ENCODE measurements at regions not wholly inside any gene's neighbourhood (a gene's known extent, or its start where the extent isn't known, plus 50 kb on each side); places are given as distances from the start of the nearest gene placed in this dataset.

DNA sequence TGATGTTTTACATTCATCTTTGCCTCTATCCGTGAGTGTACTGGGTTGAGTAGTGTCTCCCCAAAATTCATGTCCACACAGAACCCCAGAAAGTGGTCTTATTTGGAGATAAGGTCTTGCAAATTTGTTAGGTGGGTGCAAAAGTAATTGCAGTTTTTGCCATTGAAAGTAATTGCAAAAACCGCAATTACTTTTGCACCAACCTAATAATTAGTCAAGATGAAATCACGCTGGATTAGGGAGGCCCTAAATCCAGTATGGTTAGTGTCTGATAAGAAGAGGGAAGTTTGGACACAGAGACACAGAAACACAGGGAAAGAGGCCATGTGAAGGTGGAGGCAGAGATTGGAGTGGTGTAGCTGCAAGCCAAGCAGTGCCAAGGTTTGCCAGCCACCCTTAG lies 57.8 kb upstream of the SPRED2 start:
- H3K4me1 ChIP-seq (ENCODE audit: control insufficient read depth, insufficient read depth, low read length): no peaks in the 10 kb centered on the region
- H3K9me3 ChIP-seq (ENCODE audit: control insufficient read depth, low read length): no peaks in the 10 kb centered on the region
- H3K27me3 ChIP-seq (ENCODE audit: control insufficient read depth, insufficient read depth, low read length, poor library complexity, severe bottlenecking): no peaks in the 10 kb centered on the region
- no peak overlapping the region for H3K4me3 ChIP-seq (ENCODE audit: insufficient read depth, low read depth, low read length)
- 96 to 100% methylated on average over 2 to 3 of the region's 3 CpGs for WGBS, 2 experiments
- no peaks in the 10 kb centered on the region for H3K36me3 ChIP-seq (ENCODE audit: control insufficient read depth, insufficient read depth, low read length)
- no peak overlapping the region for H3K27ac ChIP-seq (ENCODE audit: insufficient read depth, low read depth, low read length, poor library complexity, severe bottlenecking)

DNA sequence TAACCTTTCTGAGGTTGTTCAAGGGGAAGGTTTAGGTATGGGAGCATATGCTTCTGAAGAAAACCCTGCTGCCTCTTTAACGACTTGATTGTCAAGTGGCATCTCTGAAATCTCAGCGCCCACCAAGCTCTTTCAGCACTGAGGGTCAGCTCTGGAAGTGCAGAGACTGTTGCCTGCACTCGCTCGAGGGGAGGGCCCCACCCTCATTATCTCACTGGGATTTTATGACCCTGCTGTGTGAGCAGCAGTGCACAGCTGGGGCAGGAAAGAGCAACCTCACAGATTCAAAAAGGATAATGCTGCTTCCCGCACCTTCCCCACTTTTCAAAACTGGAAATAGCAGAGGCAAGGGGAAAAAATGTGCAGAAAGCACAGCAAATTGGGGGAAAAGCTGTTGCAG lies 56.9 kb upstream of the SPRED2 start:
- Histone ChIP-seq H3K27ac (ENCODE audit: insufficient read depth, low read depth, low read length, poor library complexity, severe bottlenecking) (no peak overlapping the region), H3K9me3 (ENCODE audit: control insufficient read depth, low read length) (no peaks in the 10 kb centered on the region), H3K4me3 (ENCODE audit: insufficient read depth, low read depth, low read length) (no peak overlapping the region), H3K4me1 (ENCODE audit: control insufficient read depth, insufficient read depth, low read length) (no peaks in the 10 kb centered on the region), H3K27me3 (ENCODE audit: control insufficient read depth, insufficient read depth, low read length, poor library complexity, severe bottlenecking) (no peaks in the 10 kb centered on the region), H3K36me3 (ENCODE audit: control insufficient read depth, insufficient read depth, low read length) (no peaks in the 10 kb centered on the region)
- WGBS, 2 experiments: 45 to 51% methylated on average over 5 of the region's 5 CpGs

DNA sequence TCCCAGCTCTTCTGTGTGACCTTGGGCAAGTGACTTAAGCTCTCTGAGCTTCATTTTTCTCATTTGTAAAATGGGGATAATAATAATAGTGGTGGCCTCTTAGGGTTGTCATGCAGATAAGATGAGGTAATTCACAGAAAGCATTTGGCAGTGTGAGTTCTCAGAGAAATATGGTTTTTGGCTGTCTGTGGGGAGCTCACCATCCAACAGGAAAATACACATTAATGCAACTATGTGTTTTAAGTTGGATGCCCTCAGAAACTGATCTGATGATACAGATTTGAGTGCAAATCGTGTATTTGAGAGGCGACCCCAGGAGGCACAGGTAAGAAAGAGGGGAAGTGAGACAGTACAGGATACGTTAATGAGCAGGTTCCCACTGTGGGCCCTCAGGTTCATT lies 56.1 kb upstream of the SPRED2 start:
- no peaks in the 10 kb centered on the region for H3K27me3 ChIP-seq (ENCODE audit: control insufficient read depth, insufficient read depth, low read length, poor library complexity, severe bottlenecking)
- no peaks in the 10 kb centered on the region for H3K36me3 ChIP-seq (ENCODE audit: control insufficient read depth, insufficient read depth, low read length)
- no peaks in the 10 kb centered on the region for H3K4me1 ChIP-seq (ENCODE audit: control insufficient read depth, insufficient read depth, low read length)
- no peak overlapping the region for H3K4me3 ChIP-seq (ENCODE audit: insufficient read depth, low read depth, low read length)
- 87 to 89% methylated on average over 3 of the region's 3 CpGs for WGBS, 2 experiments
- no peak overlapping the region for H3K27ac ChIP-seq (ENCODE audit: insufficient read depth, low read depth, low read length, poor library complexity, severe bottlenecking)
- H3K9me3 ChIP-seq (ENCODE audit: control insufficient read depth, low read length): no peaks in the 10 kb centered on the region

DNA sequence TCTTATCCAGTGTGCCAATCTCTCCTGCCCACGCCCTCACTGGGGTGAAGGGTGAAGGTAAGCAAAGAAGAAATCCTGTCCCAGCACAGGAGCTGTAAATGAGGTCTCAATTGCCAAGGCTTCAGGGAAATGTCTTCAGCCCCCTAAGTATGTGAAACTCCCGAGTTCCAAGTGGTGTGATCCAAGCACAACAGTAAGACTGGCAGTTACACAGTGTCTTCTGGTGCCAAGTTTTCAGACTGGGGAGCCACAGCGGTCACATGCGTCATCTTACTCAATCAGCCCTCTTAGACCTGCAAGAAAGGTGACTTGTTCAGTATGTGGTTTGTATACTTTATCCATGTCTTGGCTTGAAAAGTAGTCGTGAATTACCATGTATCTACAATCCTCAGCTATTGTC lies 55.0 kb upstream of the SPRED2 start:
- Histone ChIP-seq H3K27me3 (ENCODE audit: control insufficient read depth, insufficient read depth, low read length, poor library complexity, severe bottlenecking) (no peaks in the 10 kb centered on the region), H3K27ac (ENCODE audit: insufficient read depth, low read depth, low read length, poor library complexity, severe bottlenecking) (no peak overlapping the region), H3K36me3 (ENCODE audit: control insufficient read depth, insufficient read depth, low read length) (no peaks in the 10 kb centered on the region), H3K4me3 (ENCODE audit: insufficient read depth, low read depth, low read length) (no peak overlapping the region), H3K4me1 (ENCODE audit: control insufficient read depth, insufficient read depth, low read length) (no peaks in the 10 kb centered on the region), H3K9me3 (ENCODE audit: control insufficient read depth, low read length) (no peaks in the 10 kb centered on the region)
- 86 to 95% methylated on average over 5 of the region's 5 CpGs for WGBS, 2 experiments

DNA sequence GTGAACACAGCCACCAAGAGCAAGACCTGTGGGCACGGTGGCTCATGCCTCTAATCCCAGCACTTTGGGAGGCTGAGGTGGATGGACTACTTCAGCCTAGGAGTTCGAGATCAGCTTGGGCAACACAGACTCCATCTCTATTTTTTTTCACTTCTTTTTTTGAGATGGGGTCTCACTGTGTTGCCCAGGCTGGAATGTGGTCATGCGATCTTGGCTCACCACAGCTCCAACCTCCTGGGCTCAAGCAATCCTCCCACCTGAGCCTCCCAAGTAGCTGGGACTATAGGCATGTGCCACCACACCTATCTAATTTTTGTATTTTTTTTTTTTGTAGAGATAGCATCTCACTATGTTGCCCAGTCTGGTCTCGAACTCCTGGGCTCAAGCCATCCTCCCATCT lies 54.4 kb upstream of the SPRED2 start:
- WGBS, 2 experiments: 90 to 95% methylated on average over 4 of the region's 4 CpGs
- no peaks in the 10 kb centered on the region for H3K9me3 ChIP-seq (ENCODE audit: control insufficient read depth, low read length)
- H3K36me3 ChIP-seq (ENCODE audit: control insufficient read depth, insufficient read depth, low read length): no peaks in the 10 kb centered on the region
- no peaks in the 10 kb centered on the region for H3K4me1 ChIP-seq (ENCODE audit: control insufficient read depth, insufficient read depth, low read length)
- H3K4me3 ChIP-seq (ENCODE audit: insufficient read depth, low read depth, low read length): no peak overlapping the region
- no peak overlapping the region for H3K27ac ChIP-seq (ENCODE audit: insufficient read depth, low read depth, low read length, poor library complexity, severe bottlenecking)
- H3K27me3 ChIP-seq (ENCODE audit: control insufficient read depth, insufficient read depth, low read length, poor library complexity, severe bottlenecking): no peaks in the 10 kb centered on the region

DNA sequence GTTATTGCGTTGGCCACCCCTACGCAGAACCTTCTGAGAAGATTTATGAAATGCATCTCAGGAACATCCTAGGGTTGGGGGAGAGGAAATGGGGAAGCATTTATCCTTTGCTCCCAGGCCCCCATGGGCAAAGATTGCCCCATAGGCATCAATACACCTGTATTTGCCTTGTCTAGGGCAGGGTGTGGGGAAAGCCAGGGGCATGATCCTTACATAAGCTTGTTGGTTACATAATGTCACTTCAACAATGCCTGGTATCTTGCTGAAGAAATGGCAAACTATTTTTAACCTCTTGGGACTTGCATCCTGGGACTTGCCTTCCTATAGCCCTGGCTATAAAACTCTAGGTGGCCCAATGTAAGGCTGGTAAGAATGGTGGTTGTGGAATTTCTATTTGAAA lies 53.9 kb upstream of the SPRED2 start:
- 91 to 97% methylated on average over 2 of the region's 2 CpGs for WGBS, 2 experiments
- Histone ChIP-seq H3K4me3 (ENCODE audit: insufficient read depth, low read depth, low read length) (no peak overlapping the region), H3K27me3 (ENCODE audit: control insufficient read depth, insufficient read depth, low read length, poor library complexity, severe bottlenecking) (no peaks in the 10 kb centered on the region), H3K9me3 (ENCODE audit: control insufficient read depth, low read length) (no peaks in the 10 kb centered on the region), H3K27ac (ENCODE audit: insufficient read depth, low read depth, low read length, poor library complexity, severe bottlenecking) (no peak overlapping the region), H3K36me3 (ENCODE audit: control insufficient read depth, insufficient read depth, low read length) (no peaks in the 10 kb centered on the region), H3K4me1 (ENCODE audit: control insufficient read depth, insufficient read depth, low read length) (no peaks in the 10 kb centered on the region)

DNA sequence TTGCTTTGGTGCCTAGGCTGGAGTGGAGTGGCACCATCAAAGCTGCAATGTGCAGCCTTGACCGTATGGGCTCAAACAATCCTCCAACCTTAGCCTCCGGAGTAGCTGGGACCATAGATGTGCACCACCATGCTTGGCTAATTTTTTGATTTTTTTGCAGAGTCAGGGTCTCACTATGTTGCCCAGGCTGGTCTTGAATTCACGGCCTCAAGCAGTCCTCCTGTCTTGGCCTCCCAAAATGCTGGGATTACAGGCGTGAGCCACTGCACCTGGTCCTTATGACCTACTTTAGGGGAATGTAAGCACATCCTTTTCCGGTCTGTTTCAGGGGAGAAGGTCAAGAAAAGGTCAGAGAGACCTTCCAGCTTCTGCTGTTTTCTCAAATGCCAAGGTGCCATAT lies 53.4 kb upstream of the SPRED2 start:
- Histone ChIP-seq H3K36me3 (ENCODE audit: control insufficient read depth, insufficient read depth, low read length) (no peaks in the 10 kb centered on the region), H3K9me3 (ENCODE audit: control insufficient read depth, low read length) (no peaks in the 10 kb centered on the region), H3K4me1 (ENCODE audit: control insufficient read depth, insufficient read depth, low read length) (no peaks in the 10 kb centered on the region), H3K4me3 (ENCODE audit: insufficient read depth, low read depth, low read length) (no peak overlapping the region), H3K27me3 (ENCODE audit: control insufficient read depth, insufficient read depth, low read length, poor library complexity, severe bottlenecking) (no peaks in the 10 kb centered on the region), H3K27ac (ENCODE audit: insufficient read depth, low read depth, low read length, poor library complexity, severe bottlenecking) (no peak overlapping the region)
- 91 to 93% methylated on average over 5 of the region's 5 CpGs for WGBS, 2 experiments

DNA sequence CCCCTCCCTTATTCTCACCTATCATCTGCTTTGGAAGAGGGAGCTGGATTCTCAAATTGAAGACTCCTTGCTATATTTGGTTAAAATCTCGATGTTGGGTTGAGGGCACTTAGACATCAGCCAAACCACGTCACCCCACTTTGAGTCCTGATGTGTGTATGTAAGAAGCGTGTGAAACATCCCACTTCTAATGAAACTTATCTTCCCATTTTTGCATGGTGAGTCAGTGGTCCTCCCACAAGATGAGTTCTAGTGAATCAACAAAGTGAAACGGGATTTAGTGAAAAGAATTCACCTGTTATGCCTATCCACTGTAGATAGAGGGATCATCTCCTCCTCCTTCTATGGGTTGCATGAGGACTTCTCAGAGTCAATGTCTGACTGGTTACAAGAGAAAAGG lies 51.4 kb upstream of the SPRED2 start:
- no peak overlapping the region for H3K27ac ChIP-seq (ENCODE audit: insufficient read depth, low read depth, low read length, poor library complexity, severe bottlenecking)
- H3K4me3 ChIP-seq (ENCODE audit: insufficient read depth, low read depth, low read length): no peak overlapping the region
- WGBS, 2 experiments: 95 to 97% methylated on average over 4 of the region's 4 CpGs
- H3K9me3 ChIP-seq (ENCODE audit: control insufficient read depth, low read length): no peaks in the 10 kb centered on the region
- no peaks in the 10 kb centered on the region for H3K36me3 ChIP-seq (ENCODE audit: control insufficient read depth, insufficient read depth, low read length)
- no peaks in the 10 kb centered on the region for H3K4me1 ChIP-seq (ENCODE audit: control insufficient read depth, insufficient read depth, low read length)
- H3K27me3 ChIP-seq (ENCODE audit: control insufficient read depth, insufficient read depth, low read length, poor library complexity, severe bottlenecking): no peaks in the 10 kb centered on the region

DNA sequence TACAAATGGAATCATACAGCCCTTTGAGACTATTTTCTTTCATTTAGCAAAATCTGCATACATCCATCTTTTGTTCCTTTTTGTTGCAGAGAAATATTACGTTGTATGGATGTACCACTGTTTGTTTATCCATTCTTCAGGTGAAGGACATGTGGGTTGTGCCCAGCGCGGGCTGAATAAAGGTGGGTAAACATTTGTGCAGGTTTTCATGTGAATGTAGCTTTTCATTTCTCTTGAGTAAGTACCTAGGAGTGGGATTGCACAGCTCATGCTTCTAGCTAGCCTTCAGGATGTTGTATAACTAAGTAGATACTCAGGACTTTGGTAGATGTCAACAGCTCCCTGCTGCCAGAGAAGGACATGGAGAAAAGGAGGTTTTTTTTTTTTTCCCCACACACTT lies 50.6 kb upstream of the SPRED2 start:
- no peak overlapping the region for H3K27ac ChIP-seq (ENCODE audit: insufficient read depth, low read depth, low read length, poor library complexity, severe bottlenecking)
- no peaks in the 10 kb centered on the region for H3K4me1 ChIP-seq (ENCODE audit: control insufficient read depth, insufficient read depth, low read length)
- H3K9me3 ChIP-seq (ENCODE audit: control insufficient read depth, low read length): no peaks in the 10 kb centered on the region
- 91 to 96% methylated on average over 3 of the region's 3 CpGs for WGBS, 2 experiments
- no peaks in the 10 kb centered on the region for H3K27me3 ChIP-seq (ENCODE audit: control insufficient read depth, insufficient read depth, low read length, poor library complexity, severe bottlenecking)
- H3K36me3 ChIP-seq (ENCODE audit: control insufficient read depth, insufficient read depth, low read length): no peaks in the 10 kb centered on the region
- no peak overlapping the region for H3K4me3 ChIP-seq (ENCODE audit: insufficient read depth, low read depth, low read length)
